ENCODE measurements at regions not wholly inside any gene's neighbourhood (a gene's known extent, or its start where the extent isn't known, plus 50 kb on each side); places are given as distances from the start of the nearest gene placed in this dataset.

DNA sequence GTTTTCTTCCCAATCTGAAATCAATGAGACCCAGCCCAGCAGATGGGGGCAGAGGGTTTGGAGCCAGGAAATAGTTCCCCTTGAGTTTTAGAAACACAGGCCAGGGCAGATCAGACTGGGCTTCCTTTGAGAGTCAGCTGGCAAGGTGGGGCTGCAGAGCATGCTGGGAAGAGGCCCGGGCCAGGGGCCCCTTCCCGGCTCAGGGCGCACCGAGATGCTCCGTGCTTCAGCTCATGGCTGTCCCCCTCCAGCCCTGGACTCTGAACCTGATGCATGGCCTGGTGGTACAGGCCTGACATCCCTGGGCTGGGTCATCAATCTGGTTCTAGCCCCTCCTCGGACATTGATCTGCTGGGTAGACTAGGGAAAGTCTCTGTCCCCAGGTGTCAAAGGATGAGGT lies 65.1 kb upstream of the RUNX3 start:
- TF ChIP-seq TAF1 (IDR thresholded peaks at IDR 0.05; ENCODE audit: borderline replicate concordance, low read depth, low read length) = no peak
- no peak for TF ChIP-seq POLR2A (IDR thresholded peaks at IDR 0.05; ENCODE audit: low read depth, low read length)

All from GM12892 (cell line).